Neural progenitor cell (in vitro differentiated cells): ENCODE measurements at regions not wholly inside any gene's neighbourhood (a gene's known extent, or its start where the extent isn't known, plus 50 kb on each side); places are given as distances from the start of the nearest gene placed in this dataset.

ENCODE experiments used
- DNase-seq: peaks from one replicate; pipeline ENCODE4 v3.0.0-alpha.2; 2016; ENCODE audit warnings: low spot score
- H2AFZ ChIP-seq: fragments of 200-600 bp; sonication (generic); replicated peaks from 2 replicates; pipeline ENCODE4 v1.6.1; 2016; ENCODE audit warnings: antibody characterized with exemption
- H3F3A ChIP-seq: fragments of 200-600 bp; sonication (generic); 2 replicates; pipeline ENCODE4 v1.6.1; 2016; ENCODE audit warnings: antibody characterized with exemption, low read depth
- H3K27ac ChIP-seq: fragments of 200-600 bp; sonication (generic); 2 replicates; pipeline ENCODE4 v1.5.1; 2016; ENCODE audit warnings: mild to moderate bottlenecking
- H3K27me3 ChIP-seq: fragments of 200-600 bp; sonication (generic); 2 replicates; pipeline ENCODE4 v1.6.1; 2016; ENCODE audit warnings: mild to moderate bottlenecking, moderate library complexity
- H3K36me3 ChIP-seq: fragments of 200-600 bp; sonication (generic); 2 replicates; pipeline ENCODE4 v1.5.1; 2016
- H3K4me1 ChIP-seq: fragments of 200-600 bp; sonication (generic); 2 replicates; pipeline ENCODE4 v1.6.1; 2016; ENCODE audit warnings: mixed run types
- H3K4me2 ChIP-seq: fragments of 200-600 bp; sonication (generic); 2 replicates; pipeline ENCODE4 v1.6.1; 2016
- H3K4me3 ChIP-seq: fragments of 200-600 bp; sonication (generic); 2 replicates; pipeline ENCODE4 v1.5.1; 2016
- H3K79me2 ChIP-seq: fragments of 200-600 bp; sonication (generic); 2 replicates; pipeline ENCODE4 v1.6.1; 2016; ENCODE audit warnings: low read depth
- H3K9ac ChIP-seq: fragments of 200-600 bp; sonication (generic); 2 replicates; pipeline ENCODE4 v1.6.1; 2016
- H3K9me3 ChIP-seq: fragments of 200-600 bp; sonication (generic); 2 replicates; pipeline ENCODE4 v1.5.1; 2016; ENCODE audit warnings: low read depth
- H4K20me1 ChIP-seq: fragments of 200-600 bp; sonication (generic); 2 replicates; pipeline ENCODE4 v1.6.1; 2016; ENCODE audit warnings: low read depth
- H3K27ac Mint-ChIP-seq: 3 replicates; pipeline ENCODE4 v1.8.0; 2021; ENCODE audit warnings: mixed read lengths
- H3K27me3 Mint-ChIP-seq: 2 replicates; pipeline ENCODE4 v1.8.0; 2022; ENCODE audit warnings: low read depth, mild to moderate bottlenecking, inconsistent platforms, moderate library complexity, mixed read lengths; ENCODE audit not compliant: insufficient read depth
- H3K36me3 Mint-ChIP-seq: 3 replicates; pipeline ENCODE4 v1.8.0; 2021; ENCODE audit warnings: mixed read lengths
- H3K4me1 Mint-ChIP-seq: 3 replicates; pipeline ENCODE4 v1.8.0; 2021; ENCODE audit warnings: mixed read lengths
- H3K4me3 Mint-ChIP-seq: 3 replicates; pipeline ENCODE4 v1.8.0; 2021; ENCODE audit warnings: mild to moderate bottlenecking, moderate library complexity, mixed read lengths
- H3K9me3 Mint-ChIP-seq: 3 replicates; pipeline ENCODE4 v1.8.0; 2020; ENCODE audit warnings: mixed read lengths
- CTCF ChIP-seq: fragments of 200-600 bp; sonication (generic); IDR thresholded peaks from 2 replicates; pipeline ENCODE4 v1.5.1; 2017; ENCODE audit warnings: antibody characterized with exemption, mild to moderate bottlenecking
- EZH2 ChIP-seq: fragments of 200-600 bp; sonication (generic); IDR thresholded peaks from 2 replicates; pipeline ENCODE4 v1.6.1; 2017; ENCODE audit warnings: antibody characterized with exemption, mild to moderate bottlenecking, moderate library complexity
- EZH2phosphoT487 ChIP-seq: fragments of 200-600 bp; sonication (generic); IDR thresholded peaks from 2 replicates; pipeline ENCODE4 v1.6.1; 2017; ENCODE audit warnings: antibody characterized with exemption

DNA sequence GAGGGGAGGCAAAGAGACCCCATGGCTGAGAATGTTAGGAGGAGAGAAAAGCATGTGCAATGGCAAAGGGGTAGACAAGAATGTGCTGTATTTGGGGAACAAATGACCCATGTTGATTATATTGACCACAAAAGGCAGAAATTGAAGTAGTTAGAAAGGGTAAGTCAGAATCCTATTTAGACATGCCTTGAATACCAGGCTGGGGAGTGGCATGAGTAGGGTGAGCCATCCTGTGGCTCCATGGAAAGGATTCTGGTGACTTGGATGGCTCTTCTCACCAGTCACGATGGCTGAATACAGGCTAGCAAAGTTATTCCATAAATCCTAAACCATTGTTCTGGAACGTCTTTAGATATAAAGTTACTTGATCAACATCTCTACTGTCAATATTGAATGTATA, 73.4 kb upstream of the MEF2C start:
- no peaks in the 10 kb centered on the region for H3K36me3 Mint-ChIP-seq

GRCh38 chr5:88955403-88955802, 72.4 kb upstream of the MEF2C start:
- Histone ChIP-seq H3K27me3 (no peaks in the 10 kb centered on the region), H4K20me1 (no peaks in the 10 kb centered on the region), H3K9ac (no peak overlapping the region), H3K4me3 (no peak overlapping the region), H3K36me3 (no peaks in the 10 kb centered on the region), H3F3A (no peaks in the 10 kb centered on the region), H3K79me2 (no peaks in the 10 kb centered on the region), H3K27ac (no peak overlapping the region), H3K9me3 (no peaks in the 10 kb centered on the region), H2AFZ (no peak overlapping the region), H3K4me1 (peaks cover 11% of the 10 kb centered on the region), H3K4me2 (peak overlapping the region; percentile 6)
- H3K4me1 Mint-ChIP-seq: no peaks in the 10 kb centered on the region
- H3K27ac Mint-ChIP-seq: no peak overlapping the region
- TF ChIP-seq CTCF (no peak), EZH2phosphoT487 (no peak), EZH2 (no peak)
- H3K4me3 Mint-ChIP-seq: no peak overlapping the region
- DNase-seq: peak; percentile 8
- H3K27me3 Mint-ChIP-seq: no peaks in the 10 kb centered on the region
- H3K36me3 Mint-ChIP-seq: no peaks in the 10 kb centered on the region
- H3K9me3 Mint-ChIP-seq: no peaks in the 10 kb centered on the region

More for the DNA sequence above, 73.4 kb upstream of the MEF2C start:
- Mint-ChIP-seq H3K27me3 (no peaks in the 10 kb centered on the region), H3K4me3 (no peak overlapping the region), H3K4me1 (no peaks in the 10 kb centered on the region), H3K27ac (no peak overlapping the region), H3K9me3 (no peaks in the 10 kb centered on the region)
- no peaks in the 10 kb centered on the region for H3F3A ChIP-seq
- no peak for DNase-seq
- no peaks in the 10 kb centered on the region for H4K20me1 ChIP-seq
- no peak overlapping the region for H3K4me3 ChIP-seq
- no peak overlapping the region for H2AFZ ChIP-seq
- no peaks in the 10 kb centered on the region for H3K36me3 ChIP-seq
- no peak overlapping the region for H3K4me2 ChIP-seq
- H3K9ac ChIP-seq: no peak overlapping the region
- H3K4me1 ChIP-seq: peaks cover 11% of the 10 kb centered on the region
- no peaks in the 10 kb centered on the region for H3K79me2 ChIP-seq
- no peaks in the 10 kb centered on the region for H3K27me3 ChIP-seq
- H3K27ac ChIP-seq: no peak overlapping the region
- no peaks in the 10 kb centered on the region for H3K9me3 ChIP-seq
- no peak for TF ChIP-seq EZH2phosphoT487
- TF ChIP-seq EZH2: no peak
- no peak for TF ChIP-seq CTCF

- Histone ChIP-seq H3K27ac (no peak overlapping the region), H3K9me3 (no peaks in the 10 kb centered on the region)
- no peak overlapping the region for H3K4me3 Mint-ChIP-seq
Observed at GRCh38 chr5:88954511-88954910, 71.5 kb upstream of the MEF2C start.

More at GRCh38 chr5:88954511-88954910, 71.5 kb upstream of the MEF2C start:
- Histone ChIP-seq H3K4me1 (peaks cover 12% of the 10 kb centered on the region), H3K4me3 (no peak overlapping the region), H3K27me3 (no peaks in the 10 kb centered on the region), H4K20me1 (no peaks in the 10 kb centered on the region), H2AFZ (no peak overlapping the region), H3F3A (no peaks in the 10 kb centered on the region), H3K36me3 (no peaks in the 10 kb centered on the region), H3K4me2 (no peak overlapping the region), H3K79me2 (no peaks in the 10 kb centered on the region), H3K9ac (no peak overlapping the region)
- Mint-ChIP-seq H3K27me3 (no peaks in the 10 kb centered on the region), H3K4me1 (no peaks in the 10 kb centered on the region), H3K9me3 (no peaks in the 10 kb centered on the region), H3K27ac (no peak overlapping the region), H3K36me3 (no peaks in the 10 kb centered on the region)
- no peak for DNase-seq
- no peak for TF ChIP-seq CTCF
- no peak for TF ChIP-seq EZH2
- no peak for TF ChIP-seq EZH2phosphoT487
